Pancreas (tissue), 10 donors: ENCODE measurements at regions not wholly inside any gene's neighbourhood (a gene's known extent, or its start where the extent isn't known, plus 50 kb on each side); places are given as distances from the start of the nearest gene placed in this dataset.
"Not testable (repeated sequence)": the region's sequence is repeated elsewhere in the genome, so short reads cannot be mapped to it uniquely, and the experiment has no call there.

Experiments used
- ATAC-seq, 4 donors: fragments of 200-7000 bp; cut with Tn5 transposase; one replicate each; pipeline versions ENCODE4 v1.8.0 to v1.9.1; 2020; ENCODE audit warnings: mild to moderate bottlenecking in 4 of 4, moderate library complexity in 4 of 4
- DNase-seq, 6 donors: peaks; one replicate each; pipeline ENCODE4 v3.0.0-alpha.2; 2020
- FAIRE-seq: peaks from 2 replicates; lab custom pipeline; 2012; peaks lifted over from hg19 to GRCh38; lab: Jason Lieb, UNC
- H3K27ac ChIP-seq, 4 donors: fragments of 200-600 bp; sonication (generic); 1 replicate in 3 of 4; 2 replicates in 1 of 4; pipeline versions ENCODE4 v1.5.0 to v1.8.0; 2020
- H3K27me3 ChIP-seq, 4 donors: fragments of 200-600 bp; one replicate each; pipeline ENCODE4 v1.8.0; 2021
- H3K36me3 ChIP-seq, 3 donors: fragments of 200-600 bp; sonication (generic) in 1 of 3; one replicate each; pipeline versions ENCODE4 v1.5.0 to v1.8.0; 2020 to 2021
- H3K4me1 ChIP-seq, 3 donors: fragments of 200-600 bp; one replicate each; pipeline ENCODE4 v1.8.0; 2021
- H3K4me3 ChIP-seq, 4 donors: fragments of 200-600 bp; sonication (generic) in 2 of 4; one replicate each; pipeline versions ENCODE4 v1.5.0 to v1.8.0; 2020 to 2021
- H3K9me3 ChIP-seq, 4 donors: fragments of 200-600 bp; one replicate each; pipeline ENCODE4 v1.8.0; 2021
- CTCF ChIP-seq, 4 donors: fragments of 200-600 bp; sonication (generic) in 3 of 4; IDR thresholded peaks; one replicate each; pipeline versions ENCODE4 v1.5.0 to v1.8.0; 2021; ENCODE audit warnings: antibody characterized with exemption in 4 of 4
- WGBS, 2 donors: extraction: QIAGEN DNeasy Blood & Tissue Kit; methylation state at CpG; one replicate each; pipeline ENCODE4 v1.1.7; 2013; 5-methylcytosine and 5-hydroxymethylcytosine counted together
- intact Hi-C, 3 donors: fragments of 100-400 bp; cut with DNase I; formaldehyde crosslinking; loops; one replicate each; pipeline versions ENCODE4 v1.11.1 to v1.14.2; 2022
- donor health status: healthy with polysubstance abuse.
- donor health status: DM: no; HTN: no; CAD: no; lungs with moderate emphysema.
- donor health status: DM: no; HTN: no; CAD: no.
- donor health status: control.
- donor health status: control.
- donor health status: Bipolar disorder and iron deficiency.
- donor health status: DM: yes; HTN: yes; CAD: no.
- donor health status: DM: no; HTN: no; CAD: no.
- donor health status: DM: no; HTN: no; CAD: no.
- donor health status: DM: yes; HTN: yes; CAD: no.

- WGBS, 2 donors, result 35 to 44% methylated on average over 3 of the region's 3 CpGs
- DNase-seq (no peak), FAIRE-seq (no peak), ATAC-seq (no peak)
- H3K27me3 ChIP-seq, result no peaks in the 10 kb centered on the region
- H3K36me3 ChIP-seq, result no peaks in the 10 kb centered on the region
- H3K27ac ChIP-seq, result no peak overlapping the region
- H3K4me3 ChIP-seq, result no peak overlapping the region
- H3K4me1 ChIP-seq, result no peaks in the 10 kb centered on the region
- intact Hi-C loops, result no loop called here
- no peak for TF ChIP-seq CTCF (IDR thresholded peaks at IDR 0.05)
- H3K9me3 ChIP-seq, result no peaks in the 10 kb centered on the region
Measured at GRCh38 chr9:25449503-25449902, 228.7 kb downstream of the TUSC1 start.

GRCh38 chr9:25445721-25446120, 232.5 kb downstream of the TUSC1 start:
- H3K27ac ChIP-seq, H3K4me3 ChIP-seq, H3K4me1 ChIP-seq, H3K27me3 ChIP-seq, H3K9me3 ChIP-seq, intact Hi-C loops, ATAC-seq, DNase-seq, H3K36me3 ChIP-seq, FAIRE-seq: not testable (repeated sequence)
- 73 to 85% methylated on average over 13 of the region's 13 CpGs for WGBS, 2 donors

GRCh38 chr9:25442526-25442925, 235.7 kb downstream of the TUSC1 start:
- H3K27me3 ChIP-seq, result no peaks in the 10 kb centered on the region
- intact Hi-C loops, result no loop called here
- WGBS, 2 donors, result 20% methylated on average over 4 of the region's 4 CpGs
- no peak for TF ChIP-seq CTCF (IDR thresholded peaks at IDR 0.05)
- no peak overlapping the region for H3K4me3 ChIP-seq
- H3K27ac ChIP-seq, result no peak overlapping the region
- no peaks in the 10 kb centered on the region for H3K4me1 ChIP-seq
- H3K9me3 ChIP-seq, result no peaks in the 10 kb centered on the region
- H3K36me3 ChIP-seq, result no peaks in the 10 kb centered on the region
- DNase-seq, result no peak
- ATAC-seq, result no peak
- FAIRE-seq, result no peak

- DNase-seq (peak in 2 of 6 donors; percentile 9 to 32), FAIRE-seq (no peak), ATAC-seq (no peak)
- no peaks in the 10 kb centered on the region for H3K9me3 ChIP-seq
- no peaks in the 10 kb centered on the region for H3K27me3 ChIP-seq
- H3K4me1 ChIP-seq, result no peaks in the 10 kb centered on the region
- no peak overlapping the region for H3K4me3 ChIP-seq
- 55 to 64% methylated on average over 4 of the region's 4 CpGs for WGBS, 2 donors
- intact Hi-C loops, result no loop called here
- no peak for TF ChIP-seq CTCF (IDR thresholded peaks at IDR 0.05)
- no peak overlapping the region for H3K27ac ChIP-seq
- no peaks in the 10 kb centered on the region for H3K36me3 ChIP-seq
Measured at GRCh38 chr9:25427898-25428297, 250.3 kb downstream of the TUSC1 start.

GRCh38 chr9:25427290-25427689, 251.0 kb downstream of the TUSC1 start:
- Histone ChIP-seq H3K27ac (no peak overlapping the region), H3K9me3 (no peaks in the 10 kb centered on the region), H3K27me3 (no peaks in the 10 kb centered on the region), H3K4me1 (no peaks in the 10 kb centered on the region), H3K4me3 (no peak overlapping the region), H3K36me3 (no peaks in the 10 kb centered on the region)
- FAIRE-seq (no peak), ATAC-seq (no peak), DNase-seq (no peak)
- intact Hi-C loops, result no loop called here
- WGBS, 2 donors, result 43 to 65% methylated on average over 4 of the region's 4 CpGs
- TF ChIP-seq CTCF (IDR thresholded peaks at IDR 0.05), result no peak

- Histone ChIP-seq H3K9me3 (no peaks in the 10 kb centered on the region), H3K4me3 (no peak overlapping the region), H3K36me3 (no peaks in the 10 kb centered on the region), H3K4me1 (no peaks in the 10 kb centered on the region), H3K27me3 (no peaks in the 10 kb centered on the region), H3K27ac (no peak overlapping the region)
- ATAC-seq (no peak), FAIRE-seq (no peak), DNase-seq (no peak)
- no peak for TF ChIP-seq CTCF (IDR thresholded peaks at IDR 0.05)
- WGBS, 2 donors, result 38 to 45% methylated on average over 1 of the region's 1 CpG
- intact Hi-C loops, result no loop called here
Measured at GRCh38 chr9:25421560-25421959, 256.7 kb downstream of the TUSC1 start.
